ENCODE measurements at regions not wholly inside any gene's neighbourhood (a gene's known extent, or its start where the extent isn't known, plus 50 kb on each side); places are given as distances from the start of the nearest gene placed in this dataset.
"Not testable (repeated sequence)": the region's sequence is repeated elsewhere in the genome, so short reads cannot be mapped to it uniquely, and the experiment has no call there.

GRCh38 chr12:27163894-27164293 is 80.2 kb upstream of the STK38L start:
- DNase-seq (ENCODE audit: low read depth), result no peak
- TF ChIP-seq CTCF (conservative IDR thresholded peaks at IDR 0.05; ENCODE audit: control insufficient read depth, insufficient read depth, low read depth, low read length), result no peak
- no peak overlapping the region for H3K4me3 ChIP-seq (ENCODE audit: control insufficient read depth, low read depth, low read length)

DNA sequence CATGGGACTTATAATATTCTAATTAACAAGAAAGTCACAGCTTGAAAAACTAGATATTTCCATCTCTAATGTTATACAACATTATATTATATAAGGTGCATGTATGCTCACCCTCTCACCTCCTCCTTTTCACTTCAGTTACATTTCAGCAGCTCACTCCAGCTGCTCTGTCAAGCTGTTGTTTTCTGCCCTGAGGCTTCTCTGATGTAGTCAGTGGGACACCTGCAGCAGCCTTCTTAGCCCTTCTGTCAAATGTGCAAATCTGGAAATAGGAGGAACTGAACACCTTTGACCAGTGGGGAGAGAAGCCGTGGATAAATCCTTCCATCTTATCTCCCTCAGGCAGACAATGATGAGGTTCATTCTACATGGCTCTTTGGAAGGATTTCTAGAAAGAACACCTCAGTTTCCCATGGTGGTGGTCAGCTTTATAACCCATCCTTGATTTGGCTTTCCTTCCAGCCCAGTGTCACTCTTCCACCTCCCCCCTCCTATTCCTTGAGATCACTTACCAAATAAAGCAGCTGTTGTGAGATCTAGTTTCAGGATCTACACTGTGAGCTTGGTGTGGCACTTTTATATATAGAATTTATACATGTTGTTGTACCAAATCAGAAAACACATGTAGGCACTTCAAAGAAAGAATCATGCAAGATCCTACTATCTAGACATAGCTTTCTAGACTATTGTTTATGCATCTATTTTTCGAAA is 79.6 kb upstream of the STK38L start:
- H3K4me3 ChIP-seq (ENCODE audit: control insufficient read depth, low read depth, low read length), result no peak overlapping the region
- DNase-seq (ENCODE audit: low read depth), result no peak
- TF ChIP-seq CTCF (conservative IDR thresholded peaks at IDR 0.05; ENCODE audit: control insufficient read depth, insufficient read depth, low read depth, low read length), result no peak

DNA sequence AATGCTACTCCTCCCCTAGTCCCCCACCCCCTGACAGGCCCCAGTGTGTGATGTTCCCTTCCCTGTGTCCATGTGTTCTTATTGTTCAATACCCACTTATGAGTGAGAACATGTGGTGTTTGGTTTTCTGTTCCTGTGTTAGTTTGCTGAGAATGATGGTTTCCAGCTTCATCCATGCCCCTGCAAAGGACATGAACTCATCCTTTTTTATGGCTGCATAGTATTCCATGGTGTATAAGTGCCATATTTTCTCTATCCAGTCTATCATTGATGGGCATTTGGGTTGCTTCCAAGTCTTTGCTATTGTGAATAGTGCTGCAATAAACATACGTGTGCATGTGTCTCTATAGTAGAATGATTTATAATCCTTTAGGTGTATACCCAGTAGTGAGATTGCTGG is 78.1 kb upstream of the STK38L start:
- not testable (repeated sequence) for DNase-seq (ENCODE audit: low read depth); H3K4me3 ChIP-seq (ENCODE audit: control insufficient read depth, low read depth, low read length)

DNA sequence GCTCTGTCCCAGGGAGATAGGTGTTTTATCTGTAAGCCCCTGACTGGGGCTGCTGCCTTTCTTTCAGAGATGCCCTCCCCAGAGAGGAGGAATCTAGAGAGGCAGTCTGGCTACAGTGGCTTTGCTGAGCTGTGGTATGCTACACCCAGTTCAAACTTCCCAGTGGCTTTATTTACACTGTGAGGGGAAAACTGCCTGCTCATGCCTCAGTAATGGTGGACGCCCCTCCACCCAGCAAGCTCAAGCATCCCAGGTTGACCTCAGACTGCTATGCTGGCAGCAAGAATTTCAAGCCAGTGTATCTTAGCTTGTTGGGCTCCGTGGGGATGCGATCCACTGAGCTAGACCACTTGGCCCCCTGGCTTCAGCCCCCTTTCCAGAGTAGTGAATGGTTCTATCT is 72.6 kb upstream of the STK38L start:
- DNase-seq (ENCODE audit: low read depth); H3K4me3 ChIP-seq (ENCODE audit: control insufficient read depth, low read depth, low read length): not testable (repeated sequence)

GRCh38 chr12:27176765-27177164 is 67.3 kb upstream of the STK38L start:
- DNase-seq (ENCODE audit: low read depth), result peak; percentile 89
- TF ChIP-seq CTCF (conservative IDR thresholded peaks at IDR 0.05; ENCODE audit: control insufficient read depth, insufficient read depth, low read depth, low read length), result no peak
- H3K4me3 ChIP-seq (ENCODE audit: control insufficient read depth, low read depth, low read length), result no peak overlapping the region

- peak; percentile 85 for DNase-seq (ENCODE audit: low read depth)
- no peak overlapping the region for H3K4me3 ChIP-seq (ENCODE audit: control insufficient read depth, low read depth, low read length)
- no peak for TF ChIP-seq CTCF (conservative IDR thresholded peaks at IDR 0.05; ENCODE audit: control insufficient read depth, insufficient read depth, low read depth, low read length)
Observed at GRCh38 chr12:27177706-27178105, 66.4 kb upstream of the STK38L start.

- TF ChIP-seq CTCF (conservative IDR thresholded peaks at IDR 0.05; ENCODE audit: control insufficient read depth, insufficient read depth, low read depth, low read length), result no peak
- no peak for DNase-seq (ENCODE audit: low read depth)
- no peak overlapping the region for H3K4me3 ChIP-seq (ENCODE audit: control insufficient read depth, low read depth, low read length)
Observed at GRCh38 chr12:27178255-27178654, 65.8 kb upstream of the STK38L start.

GRCh38 chr12:27178723-27179399 is 65.2 kb upstream of the STK38L start:
- no peak for DNase-seq (ENCODE audit: low read depth)
- no peak for TF ChIP-seq CTCF (conservative IDR thresholded peaks at IDR 0.05; ENCODE audit: control insufficient read depth, insufficient read depth, low read depth, low read length)
- no peak overlapping the region for H3K4me3 ChIP-seq (ENCODE audit: control insufficient read depth, low read depth, low read length)
